HEK293 (cell line): ENCODE measurements at regions not wholly inside any gene's neighbourhood (a gene's known extent, or its start where the extent isn't known, plus 50 kb on each side); places are given as distances from the start of the nearest gene placed in this dataset.
"Not testable (repeated sequence)": the region's sequence is repeated elsewhere in the genome, so short reads cannot be mapped to it uniquely, and the experiment has no call there.

Experiments
- CTCF ChIP-seq: fragments of 450-650 bp; formaldehyde crosslinking; IDR thresholded peaks from 2 replicates; pipeline ENCODE4 v1.5.1; 2016; ENCODE audit warnings: missing biosample characterization, missing genetic modification characterization
- ZNF157 ChIP-seq: fragments of 450-650 bp; formaldehyde crosslinking; IDR thresholded peaks from 2 replicates; pipeline ENCODE4 v1.5.1; 2016; ENCODE audit warnings: missing biosample characterization, missing genetic modification characterization
- ZNF274 ChIP-seq, 2 experiments: fragments of 200-500 bp in 1 of 2; fragments of 450-650 bp in 1 of 2; sonication (Bioruptor generic) in 1 of 2; formaldehyde crosslinking in 1 of 2; IDR thresholded peaks; 2 replicates each; pipeline versions ENCODE4 v1.5.1 to v1.6.1; 2014 to 2016; ENCODE audit warnings: borderline replicate concordance in 1 of 2, inconsistent platforms in 1 of 2, low read length in 1 of 2, missing biosample characterization in 1 of 2, missing genetic modification characterization in 1 of 2
- ZNF280D ChIP-seq: fragments of 450-650 bp; formaldehyde crosslinking; IDR thresholded peaks from 2 replicates; pipeline ENCODE4 v1.5.1; 2016; ENCODE audit warnings: missing biosample characterization, missing genetic modification characterization
- ZNF391 ChIP-seq: fragments of 450-650 bp; formaldehyde crosslinking; IDR thresholded peaks from 2 replicates; pipeline ENCODE4 v1.5.1; 2016; ENCODE audit warnings: low read depth, missing biosample characterization, missing genetic modification characterization, borderline replicate concordance
- ZNF501 ChIP-seq: fragments of 450-650 bp; formaldehyde crosslinking; IDR thresholded peaks from 2 replicates; pipeline ENCODE4 v1.5.1; 2016; ENCODE audit warnings: missing biosample characterization, missing genetic modification characterization
- ZNF596 ChIP-seq: fragments of 450-650 bp; IDR thresholded peaks from 2 replicates; pipeline ENCODE4 v1.5.0; 2018; ENCODE audit warnings: missing biosample characterization, mild to moderate bottlenecking, missing genetic modification characterization, moderate library complexity

DNA sequence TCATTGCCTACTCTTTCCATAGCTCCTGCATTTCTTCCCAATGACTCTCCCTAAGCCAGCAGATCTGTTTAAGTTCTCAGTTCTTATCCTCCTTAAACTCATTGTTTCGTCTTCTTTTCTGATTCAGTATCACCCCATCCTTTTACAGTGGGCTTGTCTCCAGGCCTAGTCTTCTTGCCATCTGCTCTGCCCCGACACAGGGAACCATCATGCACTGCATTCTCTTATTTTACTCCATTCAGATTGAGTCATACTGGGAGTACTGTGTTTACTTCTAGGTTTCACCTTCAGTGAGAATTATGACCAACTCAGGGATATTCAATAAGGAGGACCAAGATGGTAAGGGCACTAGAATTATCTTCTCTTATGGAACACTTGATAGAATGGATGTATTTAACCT, 115.4 kb downstream of the TRIM43 start:
- not testable (repeated sequence) for TF ChIP-seq ZNF157; ZNF391; ZNF274 (IDR thresholded peaks at IDR 0.05; ENCODE audit: low read length); ZNF274 (tag by site-specific recombination; IDR thresholded peaks at IDR 0.05; ENCODE audit: borderline replicate concordance); ZNF280D (tag by site-specific recombination); ZNF501 (tag by site-specific recombination); ZNF596 (tag by site-specific recombination); CTCF
